H1 (cell line): ENCODE measurements at regions not wholly inside any gene's neighbourhood (a gene's known extent, or its start where the extent isn't known, plus 50 kb on each side); places are given as distances from the start of the nearest gene placed in this dataset.

Experiments used
- CTCF ChIA-PET: fragments of 300-600 bp; sonication (Branson Sonifier 250); formaldehyde crosslinking; loops from one replicate; lab custom pipeline; 2021; ENCODE audit not compliant: partially characterized antibody; lab: Charles Lee
- POLR2A ChIA-PET: fragments of 300-600 bp; sonication (Branson Sonifier 250); formaldehyde crosslinking; loops from one replicate; lab custom pipeline; 2021; ENCODE audit warnings: inconsistent platforms; ENCODE audit not compliant: partially characterized antibody; lab: Charles Lee
- DNase-seq, 2 experiments: peaks; one replicate each; pipeline versions ENCODE4 v3.0.0 to v3.0.0-alpha.2; 2010 to 2022; ENCODE audit warnings: low spot score in 2 of 2, low read depth in 1 of 2, mixed read lengths in 1 of 2
- FAIRE-seq: peaks from 2 replicates; lab custom pipeline; 2011; peaks lifted over from hg19 to GRCh38; lab: Jason Lieb, UNC
- H2AFZ ChIP-seq: 2 replicates; pipeline ENCODE4 v1.8.1; 2012; ENCODE audit warnings: low read length, inconsistent platforms
- H2AK5ac ChIP-seq: 2 replicates; pipeline ENCODE4 v1.6.1; 2013; ENCODE audit warnings: low read depth, low read length
- H2BK120ac ChIP-seq: replicated peaks from 2 replicates; pipeline ENCODE3; 2013; ENCODE audit warnings: low read depth, low read length, inconsistent platforms
- H2BK12ac ChIP-seq: 2 replicates; pipeline ENCODE4 v1.6.1; 2013; ENCODE audit warnings: low read depth, low read length
- H2BK15ac ChIP-seq: 2 replicates; pipeline ENCODE4 v1.6.1; 2013; ENCODE audit warnings: low read length
- H2BK20ac ChIP-seq: 2 replicates; pipeline ENCODE4 v1.6.1; 2013; ENCODE audit warnings: low read length
- H2BK5ac ChIP-seq: 2 replicates; pipeline ENCODE4 v1.6.1; 2013; ENCODE audit warnings: low read depth, low read length
- H3K14ac ChIP-seq: 2 replicates; pipeline ENCODE4 v1.6.1; 2013; ENCODE audit warnings: inconsistent platforms; ENCODE audit not compliant: insufficient read length
- H3K18ac ChIP-seq: 2 replicates; pipeline ENCODE4 v1.6.1; 2013; ENCODE audit warnings: low read length; ENCODE audit errors: extremely low read depth
- H3K23ac ChIP-seq: 2 replicates; pipeline ENCODE4 v1.6.1; 2013; ENCODE audit warnings: inconsistent platforms; ENCODE audit not compliant: insufficient read length
- H3K23me2 ChIP-seq: 2 replicates; pipeline ENCODE4 v1.6.1; 2013; ENCODE audit warnings: low read depth, low read length
- H3K27ac ChIP-seq: 2 replicates; pipeline ENCODE4 v1.6.1; 2011; ENCODE audit warnings: low read depth, low read length, inconsistent platforms
- H3K27me3 ChIP-seq, 4 experiments: replicated peaks in 1 of 4; 1 replicate in 1 of 4; 2 replicates in 3 of 4; pipeline versions ENCODE4 v1.6.1 to v1.8.1; 2011 to 2013; ENCODE audit warnings: low read length in 3 of 4, mild to moderate bottlenecking in 3 of 4, inconsistent platforms in 2 of 4, mixed read lengths in 2 of 4, moderate library complexity in 1 of 4; ENCODE audit not compliant: control insufficient read depth in 3 of 4, insufficient read depth in 3 of 4; ENCODE audit errors: extremely low read depth in 1 of 4
- H3K36me3 ChIP-seq, 4 experiments: 2 replicates each; pipeline versions ENCODE4 v1.6.1 to v1.8.1; 2011 to 2013; ENCODE audit warnings: mild to moderate bottlenecking in 4 of 4, low read length in 3 of 4, moderate library complexity in 2 of 4, control low read depth in 1 of 4, inconsistent platforms in 1 of 4; ENCODE audit not compliant: insufficient read depth in 4 of 4, control insufficient read depth in 2 of 4
- H3K4ac ChIP-seq: replicated peaks from 2 replicates; pipeline ENCODE3; 2013; ENCODE audit warnings: low read length, low read depth, mixed read lengths, inconsistent platforms; ENCODE audit not compliant: insufficient read length
- H3K4me1 ChIP-seq, 4 experiments: replicated peaks in 1 of 4; 1 replicate in 1 of 4; 2 replicates in 3 of 4; pipeline versions ENCODE4 v1.6.1 to v1.8.1; 2011 to 2013; ENCODE audit warnings: low read length in 3 of 4, inconsistent platforms in 2 of 4, mixed read lengths in 1 of 4; ENCODE audit not compliant: insufficient read depth in 4 of 4, control insufficient read depth in 3 of 4
- H3K4me2 ChIP-seq, 2 experiments: 2 replicates each; pipeline versions ENCODE4 v1.6.1 to v1.8.1; 2011 to 2013; ENCODE audit warnings: low read depth in 2 of 2, low read length in 2 of 2, control low read depth in 1 of 2, inconsistent platforms in 1 of 2, mild to moderate bottlenecking in 1 of 2; ENCODE audit not compliant: insufficient read depth in 1 of 2
- H3K4me3 ChIP-seq, 4 experiments: fragments of 200-600, 300-600 bp in 1 of 4; sonication (generic), shearing (Covaris generic), sonication (Bioruptor Twin) in 1 of 4; 2 replicates each; pipeline versions ENCODE4 v1.5.1 to v1.8.1; 2011 to 2016; ENCODE audit warnings: low read length in 4 of 4, low read depth in 3 of 4, control low read depth in 2 of 4, inconsistent platforms in 2 of 4, mild to moderate bottlenecking in 2 of 4, mixed read lengths in 1 of 4, moderate library complexity in 1 of 4; ENCODE audit not compliant: insufficient read depth in 2 of 4; ENCODE audit errors: extremely low read depth in 1 of 4
- H3K56ac ChIP-seq: replicated peaks from 2 replicates; pipeline ENCODE3; 2013; ENCODE audit warnings: low read depth, mild to moderate bottlenecking, mixed read lengths, low read length, inconsistent platforms; ENCODE audit not compliant: insufficient read length
- H3K79me1 ChIP-seq: 2 replicates; pipeline ENCODE4 v1.6.1; 2013; ENCODE audit warnings: low read depth, low read length, control low read depth
- H3K79me2 ChIP-seq, 2 experiments: 2 replicates each; pipeline versions ENCODE4 v1.6.1 to v1.8.1; 2012 to 2013; ENCODE audit warnings: low read length in 2 of 2, mild to moderate bottlenecking in 2 of 2, inconsistent platforms in 1 of 2; ENCODE audit not compliant: insufficient read depth in 2 of 2, control insufficient read depth in 1 of 2
- H3K9ac ChIP-seq, 4 experiments: replicated peaks in 1 of 4; 1 replicate in 1 of 4; 2 replicates in 3 of 4; pipeline versions ENCODE4 v1.6.1 to v1.8.1; 2011 to 2013; ENCODE audit warnings: low read depth in 3 of 4, low read length in 3 of 4, control low read depth in 2 of 4, mild to moderate bottlenecking in 2 of 4, moderate library complexity in 2 of 4, inconsistent platforms in 1 of 4; ENCODE audit errors: extremely low read depth in 1 of 4
- H3K9me3 ChIP-seq, 2 experiments: 2 replicates each; pipeline versions ENCODE4 v1.6.1 to v1.8.1; 2012 to 2013; ENCODE audit warnings: mild to moderate bottlenecking in 2 of 2, moderate library complexity in 2 of 2, control low read depth in 1 of 2, inconsistent platforms in 1 of 2, low read depth in 1 of 2, low read length in 1 of 2, mixed read lengths in 1 of 2; ENCODE audit not compliant: insufficient read depth in 2 of 2
- H4K20me1 ChIP-seq, 2 experiments: replicated peaks in 1 of 2; 2 replicates each; pipeline versions ENCODE3 to v1.8.1; 2011 to 2013; ENCODE audit warnings: inconsistent platforms in 2 of 2, low read length in 2 of 2, mild to moderate bottlenecking in 1 of 2; ENCODE audit not compliant: insufficient read depth in 2 of 2, control insufficient read depth in 1 of 2
- H4K5ac ChIP-seq: 2 replicates; pipeline ENCODE4 v1.6.1; 2013; ENCODE audit warnings: low read length, low read depth, mixed read lengths, inconsistent platforms; ENCODE audit not compliant: insufficient read length
- H4K8ac ChIP-seq: 2 replicates; pipeline ENCODE4 v1.8.0; 2013; ENCODE audit warnings: mild to moderate bottlenecking, moderate library complexity, low read length, inconsistent platforms; ENCODE audit not compliant: insufficient read depth; ENCODE audit errors: extremely low read depth
- H4K91ac ChIP-seq: replicated peaks from 2 replicates; pipeline ENCODE3; 2013; ENCODE audit warnings: low read length, mixed read lengths, inconsistent platforms; ENCODE audit not compliant: insufficient read length
- ASH2L ChIP-seq: fragments of 200-600, 300-600 bp; sonication (generic); IDR thresholded peaks from one replicate; pipeline ENCODE4 v1.7.1; 2017; ENCODE audit warnings: low read length
- CBX5 ChIP-seq: fragments of 300-800, 300-1000 bp; sonication (generic); IDR thresholded peaks from 2 replicates; pipeline ENCODE4 v1.7.1; 2016; ENCODE audit warnings: antibody characterized with exemption, low read length, low read depth
- EP300 ChIP-seq, 2 experiments: IDR thresholded peaks; 1 replicate in 1 of 2; 2 replicates in 1 of 2; pipeline ENCODE4 v1.6.1; 2011 to 2012; ENCODE audit warnings: low read depth in 2 of 2, low read length in 2 of 2, mild to moderate bottlenecking in 2 of 2, borderline replicate concordance in 1 of 2, inconsistent platforms in 1 of 2, moderate library complexity in 1 of 2
- EZH2 ChIP-seq: fragments of 200-600 bp; sonication (generic); IDR thresholded peaks from 2 replicates; pipeline ENCODE4 v1.7.1; 2012; ENCODE audit warnings: low read depth, mild to moderate bottlenecking, moderate library complexity, low read length, inconsistent platforms; ENCODE audit not compliant: severe bottlenecking
- FOSL1 ChIP-seq: IDR thresholded peaks from 2 replicates; pipeline ENCODE4 v1.6.1; 2011; ENCODE audit warnings: mild to moderate bottlenecking, low read depth, low read length, moderate library complexity; ENCODE audit not compliant: insufficient read depth
- HDAC2 ChIP-seq, 2 experiments: fragments of 300-600 bp in 1 of 2; sonication (generic) in 1 of 2; IDR thresholded peaks; 2 replicates each; pipeline ENCODE4 v1.6.1; 2011 to 2012; ENCODE audit warnings: low read depth in 2 of 2, low read length in 2 of 2, mild to moderate bottlenecking in 2 of 2, moderate library complexity in 2 of 2, borderline replicate concordance in 1 of 2, inconsistent platforms in 1 of 2
- HDAC6 ChIP-seq: IDR thresholded peaks from one replicate; pipeline ENCODE4 v1.7.1; 2012; ENCODE audit warnings: low read depth, mild to moderate bottlenecking, inconsistent platforms, low read length, moderate library complexity
- POLR2A ChIP-seq, 2 experiments: IDR thresholded peaks; 1 replicate in 1 of 2; 2 replicates in 1 of 2; pipeline ENCODE4 v1.6.1; 2011; ENCODE audit warnings: low read depth in 2 of 2, low read length in 2 of 2, mild to moderate bottlenecking in 2 of 2; ENCODE audit errors: control extremely low read depth in 1 of 2
- RAD21 ChIP-seq, 2 experiments: IDR thresholded peaks in 1 of 2; conservative IDR thresholded peaks in 1 of 2; 2 replicates each; pipeline ENCODE4 v1.6.1; 2011; ENCODE audit warnings: low read depth in 2 of 2, low read length in 2 of 2, improper control_type of control experiment in 1 of 2, inconsistent platforms in 1 of 2, mild to moderate bottlenecking in 1 of 2, moderate library complexity in 1 of 2
- SAP30 ChIP-seq: fragments of 300-600 bp; sonication (generic); IDR thresholded peaks from 2 replicates; pipeline ENCODE4 v1.7.1; 2012; ENCODE audit warnings: low read length, moderate library complexity, mild to moderate bottlenecking, inconsistent platforms; ENCODE audit not compliant: insufficient read depth, insufficient replicate concordance
- SIN3A ChIP-seq, 2 experiments: IDR thresholded peaks in 1 of 2; conservative IDR thresholded peaks in 1 of 2; 2 replicates each; pipeline ENCODE4 v1.6.1; 2011 to 2012; ENCODE audit warnings: low read length in 2 of 2, improper control_type of control experiment in 1 of 2, low read depth in 1 of 2, mild to moderate bottlenecking in 1 of 2
- YY1 ChIP-seq: IDR thresholded peaks from 2 replicates; pipeline ENCODE4 v1.6.1; 2011; ENCODE audit warnings: low read depth, mild to moderate bottlenecking, low read length
- WGBS, 2 experiments: shearing (Covaris generic) in 1 of 2; methylation state at CpG; one replicate each; pipeline versions ENCODE4 v1.1.6 to v1.1.7; 2013 to 2015; ENCODE audit warnings: low lambda C conversion rate in 2 of 2, mixed read lengths in 2 of 2, inconsistent platforms in 1 of 2, low coverage in 1 of 2, missing lambda C conversion rate in 1 of 2; ENCODE audit not compliant: insufficient replicate concordance in 2 of 2, insufficient coverage in 1 of 2, insufficient read length in 1 of 2; ENCODE audit errors: extremely low coverage in 1 of 2, missing lambda C conversion rate in 1 of 2; 5-methylcytosine and 5-hydroxymethylcytosine counted together

- H3K23ac ChIP-seq: no peak overlapping the region
- no peak overlapping the region for H4K5ac ChIP-seq
- H3K27ac ChIP-seq: no peak overlapping the region
- no peak overlapping the region for H2AK5ac ChIP-seq
- H3K9me3 ChIP-seq: no peaks in the 10 kb centered on the region
- H3K4me3 ChIP-seq: no peak overlapping the region
- no peak overlapping the region for H3K4ac ChIP-seq
- H4K8ac ChIP-seq: no peak overlapping the region
- no peak overlapping the region for H3K9ac ChIP-seq
- DNase-seq (no peak), FAIRE-seq (no peak)
- no peak overlapping the region for H2BK20ac ChIP-seq
- H2BK5ac ChIP-seq: no peak overlapping the region
- H4K91ac ChIP-seq: no peak overlapping the region
- H3K14ac ChIP-seq: no peak overlapping the region
- H4K20me1 ChIP-seq: no peaks in the 10 kb centered on the region
- no peaks in the 10 kb centered on the region for H3K27me3 ChIP-seq
- H3K4me1 ChIP-seq: no peaks in the 10 kb centered on the region
- H3K36me3 ChIP-seq: no peaks in the 10 kb centered on the region
- H2BK15ac ChIP-seq: no peak overlapping the region
- no peak overlapping the region for H3K18ac ChIP-seq
- ChIA-PET POLR2A (no interaction called here), CTCF (interaction anchor here (1.0 kb wide), 1 partner anchor 10 kb away, joined by 3 read pairs; no protein-coding TSS in a partner anchor)
- H3K4me2 ChIP-seq: no peak overlapping the region
- no peaks in the 10 kb centered on the region for H3K79me2 ChIP-seq
- no peak overlapping the region for H2BK12ac ChIP-seq
- no peaks in the 10 kb centered on the region for H3K79me1 ChIP-seq
- 84% methylated on average over 4 of the region's 4 CpGs; no CpG with 5 or more reads in 1 of the 2 experiments for WGBS, 2 experiments
- no peak overlapping the region for H2AFZ ChIP-seq
- H2BK120ac ChIP-seq: no peak overlapping the region
- no peaks in the 10 kb centered on the region for H3K23me2 ChIP-seq
- H3K56ac ChIP-seq: no peak overlapping the region
- TF ChIP-seq HDAC2 (IDR thresholded peaks at IDR 0.05; ENCODE audit: borderline replicate concordance in 1 of 2, low read depth in 2 of 2, low read length in 2 of 2): no peak
- TF ChIP-seq YY1: no peak
- TF ChIP-seq RAD21 (IDR thresholded peaks at IDR 0.05 in 1 of 2, conservative IDR thresholded peaks at IDR 0.05 in 1 of 2; ENCODE audit: low read depth in 2 of 2, low read length in 2 of 2): no peak
- TF ChIP-seq EP300 (IDR thresholded peaks at IDR 0.05; ENCODE audit: borderline replicate concordance in 1 of 2, low read depth in 2 of 2, low read length in 2 of 2): no peak
- no peak for TF ChIP-seq SIN3A (conservative IDR thresholded peaks at IDR 0.05 in 1 of 2, IDR thresholded peaks at IDR 0.05 in 1 of 2; ENCODE audit: low read depth in 1 of 2, low read length in 2 of 2)
- no peak for TF ChIP-seq CBX5
- no peak for TF ChIP-seq SAP30
- TF ChIP-seq ASH2L: no peak
- TF ChIP-seq FOSL1: no peak
- TF ChIP-seq EZH2: no peak
- no peak for TF ChIP-seq HDAC6
- TF ChIP-seq POLR2A (IDR thresholded peaks at IDR 0.05; ENCODE audit: control extremely low read depth in 1 of 2, low read depth in 2 of 2, low read length in 2 of 2): no peak
Measured at GRCh38 chr5:175082866-175083590, 358.6 kb downstream of the MSX2 start.
